ENCODE measurements at regions not wholly inside any gene's neighbourhood (a gene's known extent, or its start where the extent isn't known, plus 50 kb on each side); places are given as distances from the start of the nearest gene placed in this dataset.

DNA sequence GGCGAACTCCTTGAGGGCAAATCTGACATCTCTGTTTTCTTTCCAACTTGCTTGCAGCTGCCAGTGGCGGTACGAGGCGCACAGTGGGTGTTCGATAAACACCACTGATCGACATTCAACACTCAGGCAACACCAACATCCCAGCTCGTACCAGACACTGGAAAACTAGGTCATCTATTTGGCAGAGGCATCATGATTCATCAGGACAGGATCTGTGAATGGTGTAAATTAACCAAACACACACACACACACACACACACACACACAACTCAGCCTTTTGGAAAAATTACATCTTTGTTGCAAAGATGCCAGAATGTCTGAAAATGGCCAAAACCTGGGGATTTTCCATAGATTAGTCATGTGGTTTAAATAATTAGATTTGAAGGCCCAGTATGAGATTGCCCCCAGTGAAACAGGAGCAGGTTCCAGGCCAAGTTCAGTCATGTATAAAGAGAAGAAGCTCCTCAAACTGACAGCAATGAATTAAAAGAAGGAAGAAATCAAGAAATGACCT is 150.5 kb upstream of the NCKAP5 start:
- peak in 1 of 2 donors; percentile 36 for DNase-seq (ENCODE audit: low read depth in 2 of 2)

DNA sequence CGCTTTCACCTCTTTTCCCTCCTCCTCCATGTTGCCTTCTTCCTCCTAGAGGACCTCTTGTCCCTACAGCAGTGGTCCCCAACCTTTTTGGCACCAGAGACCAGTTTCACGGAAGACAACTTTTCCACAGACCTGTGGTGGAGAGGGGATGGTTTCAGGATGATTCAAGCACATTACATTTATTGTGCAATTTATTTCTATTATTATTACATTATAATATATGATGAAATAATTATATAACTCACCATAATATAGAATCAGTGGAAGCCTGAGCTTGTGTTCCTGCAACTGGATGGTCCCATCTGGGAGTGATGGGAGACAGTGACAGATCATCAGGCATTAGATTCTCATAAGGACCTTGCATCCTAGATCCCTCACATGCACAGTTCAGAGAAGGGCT is 152.2 kb upstream of the NCKAP5 start:
- DNase-seq (ENCODE audit: low read depth in 2 of 2) = no peak

- no peak for DNase-seq (ENCODE audit: low read depth in 2 of 2)
These were observed 152.9 kb upstream of the NCKAP5 start for GRCh38 chr2:133721118-133721517.

GRCh38 chr2:133723133-133723532 is 154.9 kb upstream of the NCKAP5 start:
- DNase-seq (ENCODE audit: low read depth in 2 of 2) = no peak

DNA sequence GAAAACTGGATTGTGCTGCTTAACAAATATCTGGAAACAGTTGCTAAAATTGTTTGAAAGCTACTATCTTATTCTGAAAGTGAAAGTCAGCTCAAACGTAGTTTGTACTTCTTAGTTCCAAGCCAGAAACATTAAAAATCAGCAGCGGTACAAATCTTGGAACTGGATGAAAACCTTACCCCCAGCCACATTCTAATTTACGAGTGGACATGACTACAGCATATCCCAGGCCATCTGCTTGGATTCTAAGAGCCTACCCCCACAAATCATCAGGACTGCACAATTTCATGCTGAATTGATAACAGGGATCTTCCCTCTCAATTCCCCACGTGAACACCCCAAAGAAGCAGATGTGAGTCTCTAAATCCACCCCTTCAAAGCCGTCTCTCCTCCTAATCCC is 158.7 kb upstream of the NCKAP5 start:
- DNase-seq (ENCODE audit: low read depth in 2 of 2) = no peak

DNA sequence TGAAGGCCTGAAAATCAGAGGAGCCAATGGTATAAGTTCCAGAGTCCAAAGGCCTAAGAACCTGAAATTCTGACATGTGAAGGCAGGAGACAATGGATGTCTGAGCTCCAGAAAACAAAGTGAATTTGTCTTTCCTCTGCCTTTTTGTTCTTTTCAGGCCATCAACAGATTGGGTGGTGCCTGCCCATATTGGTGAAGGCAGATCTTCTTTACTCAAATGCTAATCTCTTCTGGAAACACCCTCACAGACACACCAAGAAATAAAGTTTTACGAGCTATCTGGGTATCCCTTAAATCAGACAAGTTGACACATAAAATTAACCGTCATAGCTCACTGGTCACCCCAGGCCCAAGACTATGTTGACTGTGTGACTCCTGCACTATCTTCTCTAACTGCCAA is 163.8 kb upstream of the NCKAP5 start:
- DNase-seq (ENCODE audit: low read depth in 2 of 2) = no peak

DNA sequence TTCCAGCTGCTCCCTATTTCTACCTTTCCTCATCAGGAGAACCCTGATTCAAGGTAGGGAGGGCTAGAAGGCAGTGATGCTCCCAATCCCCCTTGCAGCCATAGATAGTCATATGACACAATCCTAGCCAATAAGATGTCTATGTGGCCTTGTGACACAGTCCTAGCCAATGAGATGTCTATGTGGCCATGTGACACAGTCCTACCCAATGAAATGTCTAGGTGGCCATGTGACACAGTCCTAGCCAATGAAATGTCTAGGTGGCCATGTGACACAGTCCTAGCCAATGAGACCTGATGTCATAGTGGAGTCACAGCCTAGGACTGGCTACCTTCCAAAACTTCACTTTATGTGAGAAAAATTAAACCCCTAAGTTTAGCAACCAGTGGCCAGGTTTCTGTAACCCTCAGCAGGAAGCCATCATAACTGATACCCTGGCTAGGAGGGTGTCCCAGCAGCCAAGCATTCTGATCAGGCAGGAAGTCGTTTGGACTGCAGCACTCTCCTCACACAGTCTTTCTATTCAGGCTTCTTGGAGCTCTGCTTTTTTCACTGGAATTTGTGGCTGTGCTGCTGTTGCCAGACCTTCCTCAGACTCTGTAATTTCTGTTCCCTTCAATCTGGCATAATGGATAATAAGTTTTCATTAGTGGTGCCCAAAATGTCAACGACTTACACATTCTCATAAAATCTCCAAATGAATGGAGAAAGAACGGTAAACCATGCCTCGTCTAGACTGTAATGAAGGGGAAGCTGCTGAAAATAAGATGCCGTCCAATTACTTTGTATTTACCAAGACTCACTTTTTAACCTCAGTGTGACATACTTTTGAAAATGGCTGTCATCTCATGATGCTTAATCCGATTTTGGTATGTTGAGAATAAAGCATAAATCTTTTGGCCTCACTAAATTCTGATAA is 165.0 kb upstream of the NCKAP5 start:
- DNase-seq (ENCODE audit: low read depth in 2 of 2) = no peak

- no peak for DNase-seq (ENCODE audit: low read depth in 2 of 2)
These were observed 165.6 kb upstream of the NCKAP5 start for GRCh38 chr2:133733901-133734255.

GRCh38 chr2:133734716-133735495 is 166.6 kb upstream of the NCKAP5 start:
- no peak for DNase-seq (ENCODE audit: low read depth in 2 of 2)

DNA sequence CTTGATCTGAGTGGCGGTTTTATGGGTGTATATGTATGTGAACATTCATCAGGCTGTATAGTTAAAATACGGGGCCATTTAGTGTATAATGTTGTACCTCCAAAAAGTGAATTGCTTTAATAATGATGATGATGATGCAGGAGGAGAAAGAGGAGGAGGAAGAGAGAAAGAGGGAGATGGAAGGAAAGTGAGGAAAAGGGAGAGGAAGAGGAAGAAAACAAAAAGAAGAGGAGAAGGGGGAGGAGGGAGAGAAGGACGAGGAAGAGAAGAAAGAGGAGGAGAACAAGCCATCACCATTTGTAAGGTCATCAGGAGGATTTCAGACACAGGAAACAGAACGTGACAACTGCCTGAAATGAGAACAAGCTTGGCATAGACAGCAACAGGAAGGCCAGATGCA is 168.4 kb upstream of the NCKAP5 start:
- DNase-seq (ENCODE audit: low read depth in 2 of 2) = no peak

DNA sequence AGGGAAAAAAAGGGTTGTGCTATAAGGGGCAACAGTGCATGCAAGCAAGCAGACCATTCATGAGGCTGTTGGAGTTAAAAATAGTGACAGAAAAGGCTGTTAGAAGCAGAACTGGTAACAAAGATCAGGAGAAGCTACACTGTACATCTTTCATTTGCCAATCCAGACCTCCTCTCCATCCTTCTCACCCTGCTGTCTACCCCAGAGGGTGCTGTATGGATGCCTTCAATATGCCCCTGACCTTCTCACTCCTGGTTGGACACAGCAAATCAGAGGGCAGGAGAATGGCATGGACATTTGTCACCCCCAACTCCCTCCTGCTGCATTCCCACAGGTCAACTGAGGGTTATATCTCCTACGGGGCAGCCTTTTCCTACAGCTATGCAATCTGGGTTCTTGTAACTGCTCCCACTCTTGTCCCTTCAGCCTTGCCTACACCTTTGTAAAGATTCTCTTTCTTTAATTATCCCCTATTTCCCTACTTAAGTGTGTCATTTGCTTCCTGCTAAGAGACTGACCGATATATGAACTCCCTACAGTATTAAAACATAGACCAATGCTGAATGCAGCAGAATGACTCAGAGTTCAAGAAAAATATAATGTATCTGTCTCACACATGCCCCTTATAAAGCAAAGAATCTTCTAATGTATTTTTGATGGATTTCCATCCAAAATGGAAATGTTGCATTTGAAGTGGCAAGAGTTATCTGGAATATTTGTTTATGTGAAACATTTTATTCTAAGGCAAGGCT is 169.2 kb upstream of the NCKAP5 start:
- no peak for DNase-seq (ENCODE audit: low read depth in 2 of 2)

DNA sequence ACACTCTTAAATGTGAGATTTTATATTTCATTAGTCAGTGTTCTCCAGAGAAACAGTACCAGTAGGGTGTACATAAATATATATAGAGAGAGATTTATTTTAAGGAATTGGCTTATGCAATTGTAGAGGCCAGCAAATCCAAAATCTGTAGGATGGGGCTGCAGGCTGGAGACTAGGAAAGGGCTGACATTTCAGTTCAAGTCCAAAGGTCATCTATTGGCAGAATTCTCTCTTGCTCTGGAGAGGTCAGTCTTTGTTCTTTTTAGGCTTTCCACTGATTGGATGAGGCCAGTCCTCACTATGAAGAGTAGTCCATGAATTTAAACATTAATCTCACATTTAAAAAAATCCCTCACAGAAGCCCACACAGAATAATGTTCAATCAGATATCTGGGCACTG is 170.8 kb upstream of the NCKAP5 start:
- DNase-seq (ENCODE audit: low read depth in 2 of 2) = no peak

GRCh38 chr2:133740500-133740899 is 172.2 kb upstream of the NCKAP5 start:
- no peak for DNase-seq (ENCODE audit: low read depth in 2 of 2)

- no peak for DNase-seq (ENCODE audit: low read depth in 2 of 2)
These were observed 179.9 kb upstream of the NCKAP5 start for GRCh38 chr2:133748007-133748700.

- DNase-seq (ENCODE audit: low read depth in 2 of 2) = no peak
These were observed 185.4 kb upstream of the NCKAP5 start for GRCh38 chr2:133753665-133754064.

GRCh38 chr2:133755480-133756300 is 187.4 kb upstream of the NCKAP5 start:
- DNase-seq (ENCODE audit: low read depth in 2 of 2) = peak in 1 of 2 donors; percentile 91

GRCh38 chr2:133756833-133757232 is 188.6 kb upstream of the NCKAP5 start:
- DNase-seq (ENCODE audit: low read depth in 2 of 2) = no peak

DNA sequence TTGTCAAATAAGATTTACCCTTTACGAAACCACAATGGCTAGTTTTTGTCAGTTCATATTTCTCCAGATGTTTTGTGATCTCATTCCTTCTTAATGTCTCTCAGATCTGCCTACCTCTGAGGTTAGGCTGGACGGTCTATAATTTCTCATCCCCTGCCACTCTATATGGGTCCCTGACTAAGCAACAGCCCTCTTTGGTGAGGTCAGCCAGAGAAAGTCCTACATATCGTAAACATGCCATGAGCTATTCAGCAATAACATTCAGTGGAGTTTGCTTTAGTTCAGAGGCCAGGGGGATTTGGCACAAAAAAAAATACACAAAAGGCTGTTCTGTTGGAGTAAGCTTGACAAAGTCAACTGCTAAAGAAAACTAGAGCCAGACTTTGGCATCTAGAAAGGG is 192.1 kb upstream of the NCKAP5 start:
- no peak for DNase-seq (ENCODE audit: low read depth in 2 of 2)

DNA sequence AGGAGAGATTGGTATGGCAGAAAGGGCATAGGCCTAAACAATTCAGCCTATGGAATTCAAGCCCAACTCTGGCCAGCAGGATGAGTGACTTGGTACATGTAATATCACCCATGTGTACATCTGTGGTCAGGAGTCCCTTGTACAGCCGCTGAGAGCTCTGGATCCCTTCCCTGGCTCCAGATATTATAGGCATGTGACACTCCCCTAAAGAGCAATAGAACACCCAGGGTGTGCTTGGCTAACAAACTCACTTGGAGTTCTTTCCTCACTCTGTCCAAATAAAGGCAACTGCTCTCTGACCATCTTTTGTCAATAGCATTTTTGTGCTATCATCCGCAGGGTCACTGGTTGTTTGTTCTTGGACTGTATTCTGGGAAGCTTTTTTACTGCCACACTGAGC is 197.4 kb upstream of the NCKAP5 start:
- DNase-seq (ENCODE audit: low read depth in 2 of 2) = no peak

DNA sequence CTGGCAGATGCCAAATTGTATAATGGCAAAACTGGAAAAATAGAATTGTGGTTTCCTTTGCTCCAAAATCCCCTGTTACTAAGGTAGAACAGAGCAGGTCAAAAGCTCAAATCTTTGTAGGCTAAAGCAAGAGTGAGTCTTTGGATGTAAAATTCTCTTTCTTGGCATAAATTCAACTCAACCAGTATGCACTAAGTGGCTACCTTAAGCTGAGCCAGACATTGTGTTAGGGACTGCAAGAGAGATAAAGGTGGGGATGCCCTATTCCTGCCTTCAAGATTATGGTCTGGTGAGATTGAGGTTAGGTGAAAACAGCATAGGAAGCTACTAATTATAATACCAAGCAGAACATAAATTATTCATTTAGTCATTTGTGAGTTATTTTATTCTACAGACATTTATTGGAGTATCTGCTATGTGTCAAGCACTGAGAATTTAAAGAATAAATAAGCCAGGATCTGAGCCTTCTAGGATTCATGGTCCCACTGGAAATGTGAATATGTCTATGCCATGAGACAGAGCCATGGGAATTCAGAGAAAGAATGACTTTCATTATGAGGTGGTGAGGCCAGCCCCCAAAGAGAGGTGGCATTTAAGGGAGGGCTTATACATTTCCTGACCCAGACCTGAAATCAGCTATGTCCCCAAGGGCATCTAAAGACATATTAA is 198.0 kb upstream of the NCKAP5 start:
- no peak for DNase-seq (ENCODE audit: low read depth in 2 of 2)

All from dermis microvascular lymphatic vessel endothelial cell (primary cell).